Heart right ventricle (tissue), 16 donors: ENCODE measurements at regions not wholly inside any gene's neighbourhood (a gene's known extent, or its start where the extent isn't known, plus 50 kb on each side); places are given as distances from the start of the nearest gene placed in this dataset.

Source experiments
- ATAC-seq, 8 donors: fragments of 200-7000 bp; cut with Tn5 transposase; one replicate each; pipeline ENCODE4 v1.9.1; 2020; ENCODE audit warnings: mild to moderate bottlenecking in 8 of 8, moderate library complexity in 8 of 8, moderate number of reproducible peaks in 1 of 8
- DNase-seq, 2 donors: peaks; one replicate each; pipeline ENCODE4 v3.0.0-alpha.2; 2020
- H3K27ac ChIP-seq, 10 donors: fragments of 200-600 bp; sonication (generic) in 2 of 10; one replicate each; pipeline versions ENCODE4 v1.5.0 to v1.8.0; 2020 to 2022; ENCODE audit warnings: mild to moderate bottlenecking in 3 of 10
- H3K27me3 ChIP-seq, 7 donors: fragments of 200-600 bp; one replicate each; pipeline ENCODE4 v1.8.0; 2021 to 2022; ENCODE audit warnings: mild to moderate bottlenecking in 2 of 7
- H3K36me3 ChIP-seq, 9 donors: fragments of 200-600 bp; sonication (generic) in 1 of 9; one replicate each; pipeline versions ENCODE4 v1.5.0 to v1.8.0; 2020 to 2022; ENCODE audit warnings: mild to moderate bottlenecking in 2 of 9
- H3K4me1 ChIP-seq, 9 donors: fragments of 200-600 bp; sonication (generic) in 1 of 9; one replicate each; pipeline versions ENCODE4 v1.5.0 to v1.8.0; 2020 to 2022; ENCODE audit warnings: mild to moderate bottlenecking in 4 of 9
- H3K4me3 ChIP-seq, 10 donors: fragments of 200-600 bp; sonication (generic) in 2 of 10; one replicate each; pipeline versions ENCODE4 v1.5.0 to v1.8.0; 2020 to 2022; ENCODE audit warnings: mild to moderate bottlenecking in 7 of 10, moderate library complexity in 2 of 10
- H3K9me3 ChIP-seq, 11 donors: fragments of 200-600 bp in 10 of 11; sonication (generic) in 2 of 11; one replicate each; pipeline versions ENCODE4 v1.5.0 to v1.8.0; 2013 to 2022; ENCODE audit warnings: mild to moderate bottlenecking in 2 of 11, control low read depth in 1 of 11, moderate library complexity in 1 of 11
- CTCF ChIP-seq, 9 donors: fragments of 200-600 bp; sonication (generic) in 2 of 9; IDR thresholded peaks; one replicate each; pipeline versions ENCODE4 v1.5.0 to v1.8.0; 2021 to 2022; ENCODE audit warnings: antibody characterized with exemption in 9 of 9, mild to moderate bottlenecking in 5 of 9, moderate library complexity in 1 of 9
- WGBS, 2 donors: extraction: QIAGEN DNeasy Blood & Tissue Kit; methylation state at CpG; one replicate each; pipeline ENCODE4 v1.1.7; 2013; ENCODE audit warnings: inconsistent platforms in 1 of 2; 5-methylcytosine and 5-hydroxymethylcytosine counted together
- intact Hi-C, 10 donors: fragments of 100-400 bp; cut with DNase I; formaldehyde crosslinking; loops; one replicate each; pipeline versions ENCODE4 v1.11.1 to v1.14.2; 2022
- donor health status: Arrhythmogenic right ventricular cardiomyopathy.
- donor health status: ischemic (EF 13 %, LVEDD 7.1; RV severe dilation, severe dysfunction).
- donor health status: healthy with polysubstance abuse.
- donor health status: DM: no; HTN: yes; CAD: no.
- donor health status: DM: no; HTN: no; CAD: no.
- donor health status: ischemic (EF 25% LVEDD 6.9; RV normal size, moderate dysfunction).
- donor health status: ischemic (EF 25% LVEDD 5.7; RV mildly dilated, moderate dysfunction).
- donor health status: healthy.
- donor health status: DM: yes; HTN: yes; CAD: no.
- donor health status: Ischemic cardiomyopathy.
- donor health status: ischemic (EF 35%, LVEDD 5.7; RV mildly dilated, moderate dysfunction).
- donor health status: nonischemic (EF 11% LVEDD 7.7; RV severe dilation, severe dysfunction).
- donor health status: DM: yes; HTN: yes; CAD: no.
- donor health status: PGD.
- donor health status: ischemic (EF 29% LVEDD 5.4; RV normal size, mild dysfunction).
- donor health status: nonischemic (EF 23%, LVEDD 6.1; RV moderate dilation, normal function).

DNA sequence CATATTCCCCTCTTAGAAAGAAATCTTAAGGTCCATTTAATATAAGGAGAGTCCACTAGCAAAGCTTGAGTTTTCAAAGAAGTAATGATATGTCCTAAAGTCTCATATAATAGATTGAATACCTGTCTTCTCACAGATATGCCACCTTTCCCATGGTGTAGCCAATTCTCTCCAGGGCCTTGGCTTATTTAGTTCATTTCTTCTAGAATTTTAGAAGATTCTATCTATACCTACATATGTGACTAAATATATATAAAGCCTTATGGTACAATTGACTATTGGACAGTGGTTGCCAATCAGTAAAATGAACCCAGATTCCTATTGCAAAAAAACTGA, 370.7 kb upstream of the MAF start:
- H3K27ac ChIP-seq: peak overlapping the region in 1 of 10 donors; percentile 51
- intact Hi-C loops: no loop called here

GRCh38 chr16:79970551-79971236, 370.2 kb upstream of the MAF start:
- no peak for TF ChIP-seq CTCF (IDR thresholded peaks at IDR 0.05)
- ATAC-seq: peak; percentile 61 to 99 (median 94)
- Histone ChIP-seq H3K36me3 (no peaks in the 10 kb centered on the region), H3K9me3 (no peaks in the 10 kb centered on the region), H3K4me3 (no peak overlapping the region), H3K27ac (peak overlapping the region in 8 of 10 donors; percentile 0 to 72 (median 48)), H3K27me3 (no peaks in the 10 kb centered on the region), H3K4me1 (peaks cover 0 to 18% (median 4%) of the 10 kb centered on the region in 9 donors)
- 57 to 58% methylated on average over 10 of the region's 10 CpGs for WGBS, 2 donors
- intact Hi-C loops: no loop called here
- DNase-seq: peak; percentile 43 to 49

More for the DNA sequence above, 370.7 kb upstream of the MAF start:
- Histone ChIP-seq H3K36me3 (no peaks in the 10 kb centered on the region), H3K9me3 (no peaks in the 10 kb centered on the region), H3K4me1 (peaks cover 0 to 18% (median 4%) of the 10 kb centered on the region in 9 donors), H3K4me3 (no peak overlapping the region), H3K27me3 (no peaks in the 10 kb centered on the region)
- no peak for DNase-seq
- ATAC-seq: no peak
- TF ChIP-seq CTCF (IDR thresholded peaks at IDR 0.05): no peak

- peak overlapping the region in 8 of 10 donors; percentile 0 to 72 (median 48) for H3K27ac ChIP-seq
- no peaks in the 10 kb centered on the region for H3K27me3 ChIP-seq
- no peaks in the 10 kb centered on the region for H3K9me3 ChIP-seq
- H3K4me1 ChIP-seq: peaks cover 0 to 18% (median 4%) of the 10 kb centered on the region in 9 donors
- 82 to 84% methylated on average over 3 of the region's 3 CpGs for WGBS, 2 donors
- DNase-seq: no peak
- peak in 3 of 8 donors; percentile 10 to 22 (median 11) for ATAC-seq
- intact Hi-C loops: no loop called here
- H3K4me3 ChIP-seq: no peak overlapping the region
- no peak for TF ChIP-seq CTCF (IDR thresholded peaks at IDR 0.05)
- no peaks in the 10 kb centered on the region for H3K36me3 ChIP-seq
Observed at GRCh38 chr16:79970087-79970486, 369.6 kb upstream of the MAF start.

DNA sequence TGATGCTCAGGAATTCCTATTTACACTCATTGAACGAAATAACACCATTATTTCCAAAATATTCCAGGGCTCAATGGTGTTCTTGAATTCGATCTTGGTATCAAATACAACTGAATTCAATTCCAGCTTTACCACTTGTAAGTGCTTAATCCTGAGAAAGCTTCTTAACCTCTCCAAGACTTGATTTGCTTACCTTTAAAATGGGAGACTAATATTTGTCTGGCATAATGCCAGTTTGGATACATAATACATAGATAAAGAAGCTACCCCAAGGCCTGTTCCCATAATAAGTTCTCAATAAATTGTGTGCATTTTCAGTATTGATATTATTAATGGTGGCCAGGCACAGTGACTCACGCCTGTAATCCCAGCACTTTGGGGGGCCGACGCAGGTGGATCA, 368.9 kb upstream of the MAF start:
- peaks cover 0 to 18% (median 4%) of the 10 kb centered on the region in 9 donors for H3K4me1 ChIP-seq
- no peak overlapping the region for H3K4me3 ChIP-seq
- intact Hi-C loops: no loop called here

More for the DNA sequence above, 368.9 kb upstream of the MAF start:
- Histone ChIP-seq H3K36me3 (no peaks in the 10 kb centered on the region), H3K9me3 (no peaks in the 10 kb centered on the region), H3K27ac (peak overlapping the region in 1 of 10 donors; percentile 66), H3K27me3 (no peaks in the 10 kb centered on the region)
- 94 to 97% methylated on average over 5 of the region's 5 CpGs for WGBS, 2 donors
- no peak for TF ChIP-seq CTCF (IDR thresholded peaks at IDR 0.05)
- DNase-seq (no peak), ATAC-seq (no peak)
